HG03520 (cell line): ENCODE measurements at regions not wholly inside any gene's neighbourhood (a gene's known extent, or its start where the extent isn't known, plus 50 kb on each side); places are given as distances from the start of the nearest gene placed in this dataset.
"Not testable (repeated sequence)": the region's sequence is repeated elsewhere in the genome, so short reads cannot be mapped to it uniquely, and the experiment has no call there.

ENCODE experiments used
- ATAC-seq: cut with Tn5 transposase; IDR thresholded peaks from one replicate; pipeline ENCODE4 v1.9.1; 2021; ENCODE audit warnings: mild to moderate bottlenecking, moderate library complexity; ENCODE audit not compliant: unreplicated experiment

DNA sequence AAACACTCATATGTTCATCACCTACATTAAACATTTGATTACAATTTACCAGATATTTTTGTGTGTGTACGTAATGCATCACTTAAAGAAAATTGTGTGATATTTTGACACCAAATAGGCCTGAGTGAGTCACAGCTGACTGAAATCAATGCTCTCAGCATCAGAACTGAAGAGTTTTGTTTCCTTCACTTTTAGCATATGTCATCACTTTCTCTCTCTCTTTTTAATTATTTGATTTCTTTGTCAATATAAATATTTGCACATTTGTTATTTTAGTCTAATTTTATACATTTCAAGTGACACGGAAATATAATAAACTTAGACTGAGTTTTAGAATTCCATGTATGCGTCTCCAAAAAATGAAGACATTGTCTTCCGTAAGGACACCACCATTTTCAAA is 545.3 kb downstream of the PTPRC start:
- no peak for ATAC-seq

DNA sequence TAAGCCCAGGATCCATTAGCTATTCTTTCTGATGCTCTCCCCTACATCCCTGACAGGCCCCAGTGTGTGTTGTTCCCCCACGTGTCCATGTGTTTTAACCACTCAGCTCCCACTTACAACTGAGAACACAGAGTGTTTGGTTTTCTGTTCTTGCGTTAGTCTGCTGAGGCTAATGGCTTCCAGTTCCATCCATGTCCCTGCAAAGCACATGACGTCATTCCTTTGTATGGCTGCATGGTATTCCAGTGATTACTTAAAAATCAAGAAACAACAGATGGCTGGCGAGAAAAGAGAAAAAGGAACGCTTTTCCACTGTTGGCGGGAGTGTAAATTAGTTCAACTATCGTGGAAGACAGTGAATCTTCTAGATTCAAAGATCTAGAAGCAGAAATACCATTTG is 556.0 kb downstream of the PTPRC start:
- ATAC-seq: no peak

DNA sequence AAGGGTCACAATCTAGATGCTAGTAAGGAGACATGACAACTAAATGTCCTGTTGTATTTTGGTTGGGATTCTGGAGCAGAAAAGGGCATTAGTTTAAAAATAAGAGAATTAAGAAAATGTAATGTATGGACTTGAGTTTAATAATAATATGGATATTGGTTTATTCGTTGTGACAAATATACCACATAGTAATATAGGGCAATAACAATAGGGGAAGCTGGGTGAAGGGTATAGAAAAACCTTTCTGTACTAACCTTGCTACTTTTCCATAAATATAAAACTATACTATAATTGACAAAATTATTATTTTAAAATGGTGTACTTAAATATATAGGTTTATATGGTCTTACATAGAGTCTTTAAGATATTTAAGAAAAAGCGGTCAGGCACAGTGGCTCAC is 558.9 kb downstream of the PTPRC start:
- ATAC-seq: no peak

DNA sequence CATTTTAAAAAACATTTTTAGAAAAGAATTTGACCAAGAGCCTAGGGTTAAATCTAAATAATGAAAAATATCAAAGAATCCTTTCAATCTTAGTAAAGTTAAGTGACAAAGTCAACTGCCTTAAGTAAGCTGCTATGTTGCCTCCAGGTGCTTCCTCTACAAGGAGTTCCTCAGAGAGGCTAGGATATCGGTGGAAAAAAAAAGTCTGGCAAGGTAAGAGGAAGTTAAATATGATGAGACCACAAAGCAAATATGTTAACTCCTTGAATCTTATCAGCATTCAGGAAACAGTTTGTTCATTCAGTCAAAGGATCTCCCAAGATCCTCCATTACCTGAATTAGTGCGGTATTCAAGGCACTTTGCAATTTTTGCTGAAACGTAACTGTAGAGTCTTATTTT is 563.5 kb downstream of the PTPRC start:
- no peak for ATAC-seq

DNA sequence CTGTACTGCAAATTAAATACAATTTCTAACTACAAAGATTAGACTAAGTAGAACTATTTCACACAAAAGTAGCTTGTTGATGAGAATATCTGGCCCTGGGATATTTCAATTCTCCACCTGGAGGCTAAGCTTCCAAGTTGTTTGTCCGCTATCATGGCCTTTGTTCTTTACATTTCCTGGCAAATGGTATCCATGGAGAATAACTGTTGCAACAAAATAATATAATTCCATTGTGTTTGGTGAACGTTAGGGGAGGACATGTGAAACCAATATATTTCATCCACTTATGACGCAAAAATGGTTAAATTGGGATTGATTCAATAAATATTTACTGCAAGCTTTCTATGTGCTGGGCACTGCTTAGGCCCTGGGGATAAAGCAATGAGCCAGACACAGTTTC is 565.4 kb downstream of the PTPRC start:
- ATAC-seq: no peak

DNA sequence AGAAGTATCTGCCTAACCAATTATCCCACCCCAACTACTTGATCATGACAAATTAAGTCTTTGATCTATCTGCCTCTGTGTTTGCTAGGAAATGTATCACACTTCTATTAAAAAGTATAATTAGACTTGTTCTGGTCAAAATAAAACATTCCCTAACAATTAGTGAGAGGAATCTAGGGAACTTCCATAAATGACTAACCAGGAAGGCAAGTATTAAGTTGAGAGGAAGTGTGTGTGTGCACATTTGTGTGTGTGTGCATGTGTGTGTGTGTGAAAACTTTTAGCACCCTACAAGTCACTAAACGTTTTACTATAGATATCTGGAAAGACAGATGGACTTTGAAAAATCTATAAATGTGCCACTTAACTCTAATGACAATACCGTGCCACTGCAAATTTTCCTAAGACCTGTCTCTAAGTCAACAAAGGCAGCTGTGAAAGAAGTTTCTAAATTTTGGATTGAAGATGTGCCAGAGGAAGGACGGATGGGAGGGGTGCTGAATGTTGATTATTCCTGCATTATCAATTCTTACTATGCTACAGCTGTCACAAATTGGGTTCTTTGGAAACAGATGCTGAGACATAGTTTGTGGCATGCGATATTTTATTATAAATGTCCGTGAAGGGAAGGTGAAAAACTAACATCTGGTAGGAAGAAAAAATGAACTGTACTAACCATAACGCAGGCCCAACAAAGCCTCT is 567.1 kb downstream of the PTPRC start:
- no peak for ATAC-seq

DNA sequence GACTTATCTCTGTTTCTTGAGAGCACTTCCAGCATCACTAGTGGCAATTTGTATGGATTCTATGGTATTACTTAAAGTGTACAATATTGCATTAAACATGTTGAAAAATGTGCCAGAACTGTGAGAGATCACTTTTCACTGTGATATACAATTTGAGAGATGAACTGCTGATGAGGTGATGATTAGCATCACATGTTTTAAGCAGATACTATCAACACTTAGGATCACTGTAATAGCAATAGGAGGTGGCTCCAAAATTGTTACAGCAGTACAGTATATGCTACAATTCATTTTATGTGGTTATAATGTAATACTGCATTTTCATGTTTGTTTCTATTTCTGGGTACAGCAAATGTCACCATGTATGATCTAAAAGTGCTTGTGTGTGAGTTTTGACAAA is 570.0 kb downstream of the PTPRC start:
- ATAC-seq: no peak

DNA sequence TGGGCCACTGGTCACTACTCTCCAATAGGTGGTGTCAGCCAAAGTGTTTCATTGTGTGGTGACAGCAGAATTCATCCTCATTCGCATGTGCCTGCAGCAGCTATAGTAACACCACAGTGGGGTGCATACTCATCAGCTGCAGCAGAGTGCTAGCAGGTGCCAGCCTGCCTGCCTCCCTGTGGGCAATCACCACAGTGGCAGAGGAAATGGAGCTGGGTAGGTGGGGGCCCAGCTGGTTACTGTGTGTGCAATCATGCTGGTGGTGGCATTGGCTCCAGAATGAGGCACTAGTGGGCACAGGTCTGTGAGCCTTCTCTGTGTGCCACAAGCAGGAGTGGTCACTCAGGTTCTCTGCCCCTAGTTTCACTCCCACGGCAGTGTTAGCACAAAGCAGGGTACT is 579.2 kb downstream of the PTPRC start:
- ATAC-seq: no peak

DNA sequence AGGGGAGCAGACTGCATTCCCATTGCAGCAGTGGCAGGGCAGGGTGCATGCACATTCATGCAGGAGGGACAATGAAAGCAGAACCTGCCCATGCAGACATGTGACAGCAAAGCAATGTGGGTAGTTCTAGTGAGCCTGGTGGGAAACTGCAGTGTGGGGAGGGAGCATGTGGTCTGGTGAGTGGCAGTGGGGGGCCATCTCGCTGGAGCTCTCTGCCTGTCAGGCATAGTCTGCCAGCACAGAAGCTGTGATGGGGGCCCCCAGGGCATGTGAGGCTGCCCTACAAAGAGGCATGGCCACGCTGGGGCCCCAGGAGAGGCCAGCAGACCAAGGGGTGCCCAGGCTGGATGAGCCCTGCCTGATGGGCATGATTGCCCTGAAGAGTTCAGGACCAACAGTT is 579.7 kb downstream of the PTPRC start:
- no peak for ATAC-seq

DNA sequence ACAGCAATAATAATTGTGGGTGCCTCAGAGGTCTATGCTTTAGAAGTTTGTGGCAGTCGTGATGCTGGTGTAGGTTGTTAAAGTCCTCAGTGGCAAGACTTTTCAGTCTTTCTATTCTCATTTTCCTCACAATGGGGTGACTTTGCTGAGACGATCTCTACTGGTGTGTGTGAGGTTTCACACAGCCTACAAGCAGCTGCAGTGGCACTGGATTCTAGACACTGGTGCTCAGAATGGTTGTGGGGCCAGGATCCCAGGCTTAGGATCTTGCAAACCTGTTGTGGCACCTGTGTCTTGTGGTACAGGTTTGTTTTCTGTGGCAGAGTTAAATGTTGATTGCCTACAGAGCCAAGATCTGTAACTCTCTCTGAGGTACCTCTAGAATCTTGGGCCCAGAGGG is 581.2 kb downstream of the PTPRC start:
- ATAC-seq: no peak

DNA sequence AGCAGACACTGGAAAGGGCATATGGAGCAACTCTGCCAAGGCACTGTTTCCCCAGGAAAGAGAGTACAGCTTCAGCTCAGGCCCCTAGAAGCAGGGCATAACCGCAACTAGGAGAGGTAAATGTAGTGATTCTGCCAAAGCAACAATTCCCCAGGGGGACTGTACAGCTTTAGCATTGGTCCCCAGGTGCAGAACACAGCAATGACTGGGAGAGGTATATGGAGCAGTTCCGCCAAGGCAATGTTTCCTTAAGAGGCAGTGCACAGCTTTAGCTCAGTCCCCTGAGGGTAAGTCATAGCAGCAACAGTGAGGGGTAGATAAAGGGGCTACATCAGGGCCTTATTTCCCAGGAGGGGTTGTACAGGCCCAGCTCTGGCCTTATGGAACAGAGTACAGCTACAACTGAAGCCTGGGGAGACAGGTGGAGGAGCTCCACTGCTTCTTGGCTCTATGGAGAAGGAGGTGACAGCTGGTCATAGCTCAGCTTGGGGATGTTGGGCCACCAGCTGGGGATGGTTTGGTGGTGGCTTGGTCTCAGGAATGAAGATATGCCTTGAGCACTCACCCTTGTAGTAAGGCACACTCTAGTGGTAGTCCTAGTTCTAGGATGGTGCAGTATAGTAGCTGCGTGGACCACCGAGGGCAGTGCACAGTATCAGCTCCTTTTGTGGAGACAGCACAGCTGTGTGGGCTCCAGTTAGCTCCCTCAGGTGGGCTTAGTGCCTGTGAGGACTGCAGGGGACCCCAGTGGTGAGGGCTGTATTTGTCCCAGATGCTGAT is 582.7 kb downstream of the PTPRC start:
- no peak for ATAC-seq

DNA sequence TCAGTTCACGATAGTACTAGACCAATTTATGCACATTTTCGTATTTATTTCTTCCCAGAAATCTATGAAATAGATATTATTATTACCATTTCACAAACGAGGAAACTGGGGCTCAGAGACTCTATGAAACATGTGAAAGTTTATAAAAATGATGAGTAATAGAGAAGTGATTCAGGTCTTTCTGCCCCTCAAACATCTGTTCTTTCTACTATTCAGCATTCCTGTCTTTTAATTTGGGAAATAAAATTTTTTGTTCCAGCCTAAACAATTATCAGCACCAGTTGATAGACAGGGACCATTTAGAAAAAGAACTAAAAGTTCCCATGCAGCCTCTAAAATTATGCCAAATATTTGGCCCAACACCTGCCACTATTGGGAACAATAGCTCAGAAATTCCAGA is 585.1 kb downstream of the PTPRC start:
- no peak for ATAC-seq

DNA sequence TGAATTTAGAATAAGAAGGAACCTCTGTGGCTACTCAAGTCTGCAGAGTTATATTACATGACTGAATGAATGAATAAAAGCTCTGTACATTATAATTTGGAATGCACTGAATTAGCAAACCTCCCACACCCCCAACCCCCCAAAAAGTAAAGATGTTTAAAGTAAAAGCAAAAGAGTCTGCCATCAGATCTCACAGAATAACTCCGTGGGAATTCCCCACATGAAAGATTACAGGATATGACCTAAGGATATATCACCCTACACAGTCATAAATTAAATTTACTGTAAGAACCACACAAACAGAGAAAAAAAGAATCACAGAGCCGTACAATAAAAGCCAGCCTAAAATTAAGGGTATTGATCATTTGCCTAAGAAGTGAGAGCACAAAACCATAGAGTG is 587.3 kb downstream of the PTPRC start:
- ATAC-seq: peak; percentile 65

DNA sequence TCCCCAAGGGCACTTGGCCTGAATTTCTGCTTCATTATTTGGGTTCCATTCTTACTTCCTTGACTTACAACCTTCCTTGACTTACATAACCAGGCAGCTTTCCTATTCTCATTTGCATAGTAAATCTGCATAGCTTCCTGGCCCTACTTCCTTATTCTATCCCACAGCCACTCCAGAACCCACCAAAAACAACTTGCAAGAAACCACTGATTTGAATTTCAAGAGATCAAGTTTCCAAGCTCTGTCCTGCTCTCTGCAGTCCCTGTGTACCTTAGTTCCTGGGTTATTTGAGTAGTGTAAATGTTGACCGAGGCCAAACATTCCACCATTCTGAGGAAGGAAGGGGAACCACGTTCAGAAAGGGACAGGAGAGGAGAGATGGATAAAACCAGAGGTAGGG is 603.3 kb downstream of the PTPRC start:
- no peak for ATAC-seq

DNA sequence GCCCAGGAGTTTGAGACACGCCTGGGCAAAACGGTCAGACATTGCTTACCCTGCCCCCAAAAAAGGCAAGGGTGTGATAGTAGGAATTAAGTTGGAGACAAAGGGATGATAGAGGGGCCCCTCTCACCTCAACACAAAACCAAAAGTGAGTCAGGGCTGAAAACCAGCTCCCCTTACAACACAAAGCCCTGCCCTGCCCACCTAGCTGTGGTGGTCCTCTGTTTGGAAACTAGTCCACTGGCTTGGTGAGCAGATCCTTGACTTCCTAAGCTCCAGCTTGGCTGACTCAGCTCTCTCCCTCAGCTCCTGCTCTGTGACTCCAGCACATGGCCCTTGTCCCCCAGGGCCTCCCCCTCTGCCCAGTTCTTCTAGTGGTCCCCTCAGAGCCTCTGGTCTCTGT is 603.8 kb downstream of the PTPRC start:
- no peak for ATAC-seq

DNA sequence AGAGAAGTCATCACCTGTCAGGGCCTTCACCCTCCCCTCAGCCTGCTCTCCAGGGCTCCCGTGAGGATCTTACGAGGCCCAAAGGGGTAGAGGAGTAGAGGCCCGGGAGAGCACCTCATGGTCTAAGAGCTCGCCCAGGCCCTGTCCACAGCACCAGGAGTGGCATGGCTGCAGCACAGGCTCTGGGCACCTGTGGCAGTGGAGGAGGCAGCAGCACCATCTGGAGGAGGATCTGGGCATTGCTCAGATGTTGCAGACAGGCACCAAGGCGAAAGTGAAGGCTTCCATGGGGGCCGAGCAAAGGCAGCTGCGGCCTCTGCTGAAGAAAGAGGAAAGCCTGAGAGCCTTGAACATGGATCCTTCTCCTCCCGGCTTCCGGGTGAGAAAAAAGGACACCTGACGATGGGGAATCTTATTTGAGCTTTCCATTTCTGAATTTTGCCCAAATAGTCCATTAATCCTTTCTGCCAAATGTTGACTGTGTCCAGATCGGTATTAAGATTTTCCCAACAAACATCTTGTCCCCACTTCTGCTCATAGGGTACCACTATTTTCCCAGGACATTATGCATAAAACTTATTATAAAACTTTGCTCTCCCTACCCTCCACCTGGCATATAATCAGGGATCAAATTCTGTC is 604.7 kb downstream of the PTPRC start:
- peak; percentile 100 for ATAC-seq

DNA sequence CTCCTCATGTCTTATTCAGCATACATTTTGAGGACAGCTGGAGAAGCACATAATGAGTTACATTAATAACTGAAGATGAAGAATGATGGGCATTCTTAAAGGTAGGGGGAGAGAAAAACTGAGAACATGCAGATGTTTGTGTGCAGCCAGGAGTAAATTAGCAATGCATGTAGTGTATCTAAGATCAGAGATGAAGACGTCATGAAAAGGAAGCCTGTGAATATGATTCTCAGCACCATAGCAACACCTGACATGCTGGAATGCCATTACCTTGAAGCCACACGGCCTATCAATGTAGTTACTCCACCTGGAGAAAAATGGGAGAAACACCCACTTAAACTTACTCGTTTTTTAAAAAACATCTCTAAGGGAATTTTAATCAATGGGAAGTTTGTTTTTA is 607.1 kb downstream of the PTPRC start:
- no peak for ATAC-seq

DNA sequence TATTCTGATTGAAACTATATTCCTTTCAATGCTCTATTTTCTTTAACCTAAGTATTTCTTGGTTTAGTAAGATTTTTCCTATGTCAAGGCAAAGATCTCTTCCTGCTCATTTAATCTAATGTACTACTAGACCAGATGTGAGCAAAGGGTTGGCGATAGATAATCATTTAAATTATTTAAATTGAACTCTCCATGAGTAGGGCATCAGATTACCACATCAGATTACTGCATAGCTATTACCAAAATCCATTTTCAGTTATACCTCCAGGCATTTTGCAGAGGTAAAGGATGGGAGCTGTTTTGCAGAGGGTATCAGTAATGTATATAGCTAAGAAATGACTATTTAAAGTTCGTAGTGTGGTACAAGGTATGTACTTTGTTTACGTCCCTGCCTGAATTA is 607.9 kb downstream of the PTPRC start:
- no peak for ATAC-seq

DNA sequence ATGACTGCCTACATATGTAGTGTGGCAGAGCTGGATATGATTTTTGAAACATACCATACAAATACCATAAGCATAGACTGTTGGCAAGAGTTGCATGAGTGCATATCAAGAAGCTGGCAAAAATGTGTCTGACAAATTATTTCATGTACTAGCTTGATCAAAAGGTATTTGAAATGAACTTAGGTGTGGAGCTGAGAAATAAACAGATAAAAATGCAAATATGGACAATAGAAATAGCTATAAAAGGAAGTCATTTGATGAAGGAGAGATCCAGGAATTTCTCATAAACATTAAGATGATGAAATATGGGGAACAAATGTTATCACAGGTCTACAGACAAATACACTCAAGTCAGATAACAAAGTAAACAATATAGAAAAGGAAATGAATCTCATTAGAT is 609.1 kb downstream of the PTPRC start:
- ATAC-seq: no peak

DNA sequence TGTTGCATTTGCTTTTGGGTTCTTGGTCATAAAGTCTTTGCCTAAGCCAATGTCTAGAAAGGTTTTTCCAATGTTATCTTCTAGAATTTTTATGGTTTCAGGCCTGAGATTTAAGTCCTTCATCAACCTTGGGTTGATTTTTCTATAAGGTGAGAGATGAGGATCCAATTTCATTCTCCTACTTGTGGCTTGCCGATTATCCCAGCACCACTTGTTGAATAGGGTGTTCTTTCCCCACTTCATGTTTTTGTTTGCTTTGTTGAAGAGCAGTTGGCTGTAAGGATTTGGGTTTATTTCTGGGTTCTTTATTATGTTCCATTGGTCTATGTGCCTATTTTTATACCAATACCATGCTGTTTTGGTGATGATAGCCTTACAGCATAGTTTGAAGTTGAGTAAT is 615.2 kb downstream of the PTPRC start:
- ATAC-seq: not testable (repeated sequence)

DNA sequence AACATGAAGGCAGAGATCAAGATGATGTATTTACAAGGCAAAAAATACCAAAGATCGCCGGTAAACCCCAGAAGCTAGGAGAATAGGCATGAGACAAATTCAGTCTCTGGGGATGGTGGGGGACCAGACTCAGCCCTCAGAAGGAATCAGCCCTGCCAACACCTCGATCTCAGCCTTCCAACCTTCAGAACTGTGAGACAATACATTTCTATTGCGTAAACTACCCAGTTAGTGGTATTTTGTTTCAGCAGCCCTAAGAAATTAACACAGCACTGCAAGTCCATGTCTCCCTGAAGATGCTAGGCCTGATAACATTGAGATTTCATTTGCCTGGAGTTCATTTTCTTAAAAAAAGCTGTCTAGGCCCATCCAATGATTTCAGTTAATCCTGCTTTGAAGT is 622.5 kb downstream of the PTPRC start:
- ATAC-seq: no peak

DNA sequence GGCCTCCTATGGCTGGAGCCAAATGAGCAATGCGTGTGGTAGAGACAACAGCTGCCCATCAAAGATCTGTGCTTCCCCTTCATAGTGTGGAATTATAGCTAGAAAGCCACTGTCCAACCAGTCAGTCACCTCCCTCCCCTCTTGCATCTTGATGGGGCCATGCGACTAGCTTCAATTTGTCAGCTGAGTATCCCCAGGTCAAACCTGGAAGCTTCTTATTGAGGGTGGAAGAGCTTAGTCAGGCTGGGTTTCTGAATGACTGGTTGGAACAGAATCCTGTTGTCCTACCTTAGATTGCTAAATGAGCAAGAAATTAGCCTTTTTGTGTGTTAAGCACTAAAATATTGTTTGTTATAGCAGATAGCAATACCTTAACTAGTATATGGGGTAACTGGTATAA is 625.4 kb downstream of the PTPRC start:
- no peak for ATAC-seq
